Renal cortex interstitium (tissue), 11 donors: ENCODE measurements at regions not wholly inside any gene's neighbourhood (a gene's known extent, or its start where the extent isn't known, plus 50 kb on each side); places are given as distances from the start of the nearest gene placed in this dataset.

ENCODE experiments used
- DNase-seq, 11 donors: peaks; one replicate each; pipeline ENCODE4 v3.0.0-alpha.2; 2013; ENCODE audit warnings: low read depth in 9 of 11, low spot score in 4 of 11; ENCODE audit errors: extremely low read depth in 1 of 11

DNA sequence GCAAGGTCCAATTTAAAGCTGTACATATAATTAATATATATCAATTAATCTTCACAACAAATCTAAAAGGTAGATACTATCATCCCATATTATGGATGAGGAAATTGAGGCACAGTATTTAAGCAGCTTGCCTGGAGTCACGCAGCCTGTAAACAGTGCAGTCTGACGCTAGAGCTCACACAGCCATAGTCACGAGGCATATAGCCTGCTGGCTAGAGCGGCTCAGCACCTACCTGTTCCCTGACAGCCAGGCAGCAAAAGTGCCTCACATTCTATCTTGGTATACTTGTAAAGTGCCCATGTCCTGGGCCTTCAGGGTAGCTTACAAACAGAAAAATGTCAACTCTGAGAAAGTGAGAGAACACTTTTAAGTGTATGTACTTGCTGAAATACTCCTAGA, 222.6 kb upstream of the NEIL3 start:
- DNase-seq: no peak

DNA sequence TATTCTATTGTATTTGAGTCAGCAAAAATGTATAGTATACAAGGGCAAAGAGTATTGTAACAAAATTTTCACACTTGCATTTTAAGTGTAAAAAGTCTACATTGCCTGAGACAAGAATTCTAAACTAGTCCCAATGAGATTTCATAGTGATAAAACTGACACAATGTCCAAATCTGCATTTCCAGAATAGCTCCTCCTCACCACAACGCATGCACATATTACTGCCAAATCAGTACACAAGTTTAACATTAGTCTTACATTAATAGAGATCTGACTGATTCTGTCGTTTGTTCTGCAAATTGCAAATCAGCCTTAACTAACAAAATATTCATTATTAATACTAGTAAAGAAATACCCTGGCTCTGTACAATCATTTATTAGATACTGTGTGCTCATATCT, 222.2 kb upstream of the NEIL3 start:
- no peak for DNase-seq

DNA sequence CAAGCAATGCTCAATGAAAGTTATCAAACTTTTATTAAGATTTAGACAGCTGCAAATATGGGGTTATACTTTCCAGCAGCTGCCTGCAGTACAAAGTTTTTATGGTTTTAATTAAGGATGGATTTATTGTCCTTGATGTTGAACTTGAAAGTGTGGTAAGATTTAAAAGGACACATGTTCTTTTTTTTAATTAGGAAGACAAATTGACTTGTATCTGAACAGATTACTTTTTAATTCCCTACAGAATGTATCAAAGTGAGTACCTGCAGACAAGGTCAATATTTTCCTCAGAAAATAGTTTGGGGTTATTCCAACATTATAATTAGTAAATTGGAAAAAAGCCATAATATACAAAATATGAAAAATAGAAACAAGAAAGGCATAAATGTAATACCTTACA, 218.2 kb upstream of the NEIL3 start:
- no peak for DNase-seq

DNA sequence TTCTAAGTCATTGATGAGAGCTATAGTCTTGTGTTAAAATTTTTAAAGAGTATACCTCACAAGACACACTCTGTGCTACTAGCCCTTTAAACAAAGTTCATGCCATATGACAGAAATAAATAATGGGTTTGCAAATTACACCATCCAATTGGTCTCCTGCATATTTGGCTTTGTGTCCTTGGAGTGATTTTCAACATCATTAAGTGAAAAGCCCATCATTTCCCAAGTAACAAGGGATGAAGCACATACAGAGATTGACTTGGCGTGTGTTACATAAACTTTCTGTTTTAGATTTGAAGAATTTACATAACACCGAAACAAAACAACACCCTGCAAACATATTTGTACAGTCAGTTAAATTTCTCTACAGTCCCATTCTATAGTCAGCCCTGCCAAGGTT, 216.9 kb upstream of the NEIL3 start:
- DNase-seq: no peak

DNA sequence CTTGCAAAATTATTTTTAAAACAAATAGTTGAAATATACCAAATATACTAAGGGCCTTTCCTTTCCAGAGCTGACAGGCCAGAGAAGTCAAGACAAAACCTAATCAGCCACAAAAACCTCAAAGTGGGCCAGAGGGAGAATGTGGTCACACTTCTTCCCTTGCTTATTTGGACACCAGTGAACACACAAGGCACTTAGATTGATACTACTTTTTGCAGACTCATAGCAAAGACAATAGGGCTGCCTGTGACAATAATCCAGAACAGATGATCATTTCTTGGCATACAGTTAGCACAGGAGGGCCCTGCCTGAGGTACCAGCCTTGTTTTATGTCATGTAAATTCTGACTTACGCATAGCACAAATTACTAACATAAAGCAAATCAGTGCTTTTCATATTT, 215.7 kb upstream of the NEIL3 start:
- no peak for DNase-seq

DNA sequence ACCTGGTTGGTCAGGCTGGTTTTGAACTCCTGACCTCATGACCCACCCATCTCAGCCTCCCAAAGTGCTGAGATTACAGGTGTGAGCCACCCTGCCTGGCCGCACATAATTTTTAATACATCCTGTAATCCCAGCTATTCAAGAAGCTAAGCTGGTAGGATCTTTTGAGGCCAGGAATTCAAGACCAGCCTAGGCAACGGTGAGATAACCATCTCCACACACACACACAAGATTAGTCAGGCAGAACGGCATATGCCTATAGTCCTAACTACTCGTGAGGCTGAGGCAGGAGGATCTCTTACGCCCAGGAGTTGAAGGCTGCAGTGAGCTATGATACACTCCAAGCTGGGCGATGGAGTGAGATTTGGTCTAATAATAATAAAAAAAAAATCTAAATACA, 212.4 kb upstream of the NEIL3 start:
- DNase-seq: no peak

DNA sequence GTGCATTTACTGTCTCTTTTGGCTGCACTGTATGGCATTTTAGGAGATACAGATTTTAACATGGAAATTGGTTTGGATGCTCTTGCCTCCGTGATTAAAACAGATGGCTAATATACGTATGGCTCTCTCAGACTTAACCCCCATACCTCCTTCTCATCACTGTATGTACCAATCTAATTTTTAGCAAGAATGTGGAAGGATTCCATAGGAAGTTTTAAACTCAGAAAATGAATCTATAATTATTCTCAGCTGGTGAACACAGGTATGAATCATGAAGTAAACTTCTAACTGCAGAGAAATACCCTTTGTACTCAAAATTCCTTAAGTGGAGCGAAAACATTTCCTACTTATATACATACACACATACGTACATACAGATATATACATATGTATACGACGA, 210.5 kb upstream of the NEIL3 start:
- no peak for DNase-seq

DNA sequence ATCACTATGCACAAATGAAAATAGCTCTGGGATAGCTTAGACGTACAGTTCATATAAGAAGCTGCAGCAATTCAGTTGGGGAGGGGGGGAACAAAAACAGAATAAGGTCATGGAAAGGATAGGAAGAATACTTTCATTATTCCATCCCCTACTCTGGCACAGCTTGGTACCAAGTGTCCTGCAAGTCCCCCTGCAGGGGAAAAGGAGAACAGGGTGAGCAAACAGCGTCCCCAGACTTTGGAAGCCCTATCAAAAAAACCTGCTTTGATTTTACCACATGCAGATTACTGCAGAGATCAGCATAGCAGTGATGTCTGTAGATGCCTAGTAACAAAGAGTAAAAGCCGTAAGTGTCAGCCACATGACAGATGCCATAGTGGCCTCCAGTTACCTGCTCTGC, 209.4 kb upstream of the NEIL3 start:
- no peak for DNase-seq

DNA sequence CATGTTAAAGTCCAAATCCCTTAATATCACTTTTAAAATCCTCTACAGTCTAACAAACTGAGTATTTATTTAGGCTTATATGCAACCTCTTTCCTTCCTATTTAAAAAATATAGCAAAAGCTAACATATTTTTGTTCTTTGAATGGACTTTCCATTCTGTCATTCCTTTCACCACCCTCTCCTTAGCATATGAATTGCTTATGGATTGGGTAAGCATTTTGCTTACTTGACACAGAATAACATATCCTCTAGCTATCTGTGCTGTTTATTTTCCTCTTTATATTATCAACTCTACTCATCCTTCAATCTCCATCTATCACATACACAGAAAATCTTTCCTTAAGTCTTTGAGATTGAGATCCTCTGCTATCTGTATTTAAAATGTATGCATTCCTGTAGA, 206.1 kb upstream of the NEIL3 start:
- DNase-seq: no peak

DNA sequence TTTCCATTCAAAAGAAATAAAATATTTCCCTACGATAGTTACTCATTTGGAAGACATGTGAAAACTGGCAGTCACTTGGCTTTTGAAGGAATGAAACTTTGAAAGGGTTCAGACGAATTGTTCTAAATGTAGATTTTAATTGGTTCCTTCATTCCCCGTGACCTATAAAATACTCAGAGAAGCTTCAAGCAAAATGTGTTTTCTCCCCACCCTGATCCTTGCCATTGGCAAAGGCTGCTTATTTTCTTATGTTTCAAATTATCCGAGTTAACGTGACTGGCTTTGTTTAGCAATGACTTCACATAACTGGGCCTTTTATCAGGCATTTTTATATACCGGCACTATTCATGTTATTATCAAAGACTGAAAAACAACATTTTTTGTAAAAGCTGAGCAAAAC, 204.1 kb upstream of the NEIL3 start:
- DNase-seq: no peak

DNA sequence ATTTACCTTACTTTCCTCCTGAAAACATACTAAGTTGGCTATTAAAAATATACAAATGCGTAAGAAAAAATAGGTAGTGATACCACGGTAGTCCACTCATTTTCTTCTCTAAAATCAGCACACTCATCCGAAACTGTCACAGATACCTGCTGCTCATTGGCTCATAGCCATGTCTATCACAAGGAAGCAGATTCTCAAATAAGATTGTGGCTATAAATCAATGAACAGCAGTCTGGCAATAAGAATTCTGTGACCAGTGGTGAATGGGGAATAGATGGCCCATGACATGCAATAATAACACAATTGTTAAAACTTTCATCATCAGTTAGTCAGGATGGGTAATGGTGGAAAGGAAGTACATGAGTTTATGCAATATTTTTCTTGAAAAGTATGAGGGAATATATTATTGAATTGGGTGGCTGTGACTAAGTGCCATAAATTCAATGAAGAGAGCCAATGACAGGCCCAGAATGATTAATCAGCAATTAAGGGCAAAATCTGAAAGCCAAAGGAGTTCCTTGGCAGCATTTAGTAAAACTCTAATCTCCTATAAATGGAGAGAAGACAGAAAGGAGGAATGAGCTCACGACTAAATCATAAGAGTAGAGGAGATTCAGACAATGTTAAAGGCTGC, 202.3 kb upstream of the NEIL3 start:
- no peak for DNase-seq

DNA sequence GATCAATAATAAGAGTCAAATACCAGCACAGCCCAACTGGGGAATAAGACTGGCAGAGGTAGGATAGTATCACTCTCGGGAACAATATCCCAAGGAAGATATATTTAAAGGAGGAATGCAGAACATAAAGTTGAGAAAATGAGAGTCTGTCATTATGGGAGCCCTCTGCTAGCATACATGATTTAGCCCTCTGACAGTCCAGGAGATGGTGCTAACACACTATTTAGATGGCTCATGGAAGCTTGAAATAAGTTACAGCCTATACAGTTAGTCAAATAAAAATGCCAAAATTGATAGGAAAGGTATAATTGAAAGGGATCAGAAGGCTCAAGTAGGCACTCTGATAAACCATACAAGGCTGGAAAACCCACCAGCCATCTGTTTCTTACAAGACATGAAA, 201.0 kb upstream of the NEIL3 start:
- no peak for DNase-seq

DNA sequence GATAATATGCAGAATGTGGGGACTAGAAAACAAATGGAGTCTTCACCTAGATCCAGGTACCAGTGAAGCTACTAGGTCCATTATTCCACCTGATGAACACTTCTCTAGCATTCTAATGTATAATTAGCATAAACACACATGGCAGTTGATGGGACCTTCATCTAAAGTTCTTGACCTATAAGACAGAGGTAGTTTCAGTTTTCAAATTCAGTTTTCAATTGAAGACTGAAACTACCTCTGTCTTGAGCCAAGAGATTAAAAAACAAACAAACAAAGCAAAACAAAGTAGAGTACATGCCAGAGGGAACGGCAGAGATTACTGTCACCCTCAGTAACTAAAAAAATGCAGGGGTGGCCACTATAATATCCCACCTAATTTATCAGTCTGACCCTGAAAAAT, 199.9 kb upstream of the NEIL3 start:
- DNase-seq: no peak

DNA sequence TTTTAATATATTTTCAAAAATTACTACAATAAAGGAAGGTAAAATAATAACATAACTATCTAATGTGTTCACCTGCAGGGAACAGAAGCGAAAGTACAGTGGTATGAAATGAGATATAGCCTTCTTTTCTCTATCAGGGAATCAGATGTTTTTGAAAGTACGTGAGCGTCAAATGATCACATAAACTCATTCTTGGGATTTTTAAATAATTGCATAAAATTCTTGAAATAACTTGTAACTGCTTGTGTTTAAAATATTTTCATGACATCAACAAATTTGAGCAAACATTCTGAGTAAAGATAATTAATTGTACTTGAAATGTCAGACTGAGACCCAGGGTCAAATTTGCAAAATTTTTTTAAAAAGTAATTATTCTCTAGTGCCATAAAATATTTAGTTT, 193.5 kb upstream of the NEIL3 start:
- no peak for DNase-seq

DNA sequence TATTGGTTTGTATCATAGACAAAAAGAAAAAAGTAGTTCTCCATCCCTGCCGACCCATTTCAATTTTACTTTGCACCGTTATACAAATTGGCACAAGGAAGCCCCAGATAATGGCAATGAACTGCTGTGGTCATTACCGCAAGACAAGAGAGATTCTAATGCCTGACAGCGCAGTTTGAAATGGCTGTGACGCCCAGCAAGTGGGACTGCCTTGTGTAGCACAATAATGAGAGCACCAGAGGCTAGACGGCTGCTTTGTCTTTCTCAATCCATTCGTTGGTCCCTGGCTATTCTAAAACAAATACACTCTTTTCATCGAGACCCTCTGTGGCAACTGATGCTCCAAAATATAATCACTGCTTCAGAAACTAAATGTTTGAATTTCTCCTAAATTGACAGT, 192.4 kb upstream of the NEIL3 start:
- no peak for DNase-seq

DNA sequence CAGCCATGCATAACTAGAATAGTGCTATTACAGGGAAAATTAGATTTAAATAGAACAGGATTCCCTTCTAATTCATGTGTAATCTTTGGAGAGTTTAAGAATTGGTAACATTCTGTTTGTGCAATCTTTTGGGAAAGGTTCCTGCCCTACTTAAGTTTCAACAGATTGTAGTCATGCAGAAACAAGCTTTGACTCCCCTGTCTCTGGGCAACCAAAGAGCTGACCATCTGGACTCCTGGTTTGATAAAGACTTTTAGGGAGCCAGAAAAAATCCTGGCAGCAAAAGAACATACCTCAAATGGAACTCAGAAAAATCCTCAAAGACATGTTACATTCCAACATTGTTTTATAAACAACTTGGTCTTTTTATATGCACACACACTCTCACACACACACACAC, 191.1 kb upstream of the NEIL3 start:
- no peak for DNase-seq

DNA sequence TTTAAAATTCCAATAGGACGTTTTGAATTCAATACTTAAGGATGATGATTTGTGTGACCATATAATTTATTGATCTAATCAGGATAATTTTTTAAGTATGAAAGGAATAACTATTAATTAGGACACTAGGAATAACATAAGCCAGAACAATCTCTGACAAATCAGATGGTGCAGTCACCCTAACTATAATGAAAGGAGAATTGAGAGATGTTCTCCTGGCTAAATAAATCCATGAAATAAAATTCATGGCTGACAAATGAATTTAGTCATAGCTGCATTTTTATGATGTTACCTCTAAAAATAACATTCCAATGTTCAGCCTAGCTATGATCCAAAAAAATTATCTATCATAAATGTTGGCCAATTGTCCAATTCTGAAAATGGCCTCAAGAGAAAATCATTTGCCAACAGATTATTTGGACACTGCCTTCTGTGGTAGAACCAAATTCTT, 190.6 kb upstream of the NEIL3 start:
- no peak for DNase-seq

DNA sequence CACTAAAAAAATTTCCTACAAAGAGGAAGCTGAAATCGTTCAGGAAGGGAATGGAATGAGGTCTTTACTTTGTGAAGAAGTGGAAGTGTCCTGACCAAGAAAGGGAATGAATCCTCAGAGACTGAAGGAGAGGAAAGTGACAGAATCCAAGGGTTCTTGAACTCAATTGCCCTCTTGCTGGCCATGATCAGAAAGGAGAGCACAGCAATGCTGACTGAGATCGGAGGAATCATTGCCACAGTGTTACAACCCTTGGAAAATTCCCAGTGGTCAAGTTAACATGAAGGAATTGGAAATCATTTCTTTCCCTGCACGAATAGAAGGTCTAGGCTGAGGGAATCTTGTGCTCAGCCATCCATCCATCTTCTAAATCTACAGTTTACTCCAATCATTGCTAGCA, 190.0 kb upstream of the NEIL3 start:
- no peak for DNase-seq

DNA sequence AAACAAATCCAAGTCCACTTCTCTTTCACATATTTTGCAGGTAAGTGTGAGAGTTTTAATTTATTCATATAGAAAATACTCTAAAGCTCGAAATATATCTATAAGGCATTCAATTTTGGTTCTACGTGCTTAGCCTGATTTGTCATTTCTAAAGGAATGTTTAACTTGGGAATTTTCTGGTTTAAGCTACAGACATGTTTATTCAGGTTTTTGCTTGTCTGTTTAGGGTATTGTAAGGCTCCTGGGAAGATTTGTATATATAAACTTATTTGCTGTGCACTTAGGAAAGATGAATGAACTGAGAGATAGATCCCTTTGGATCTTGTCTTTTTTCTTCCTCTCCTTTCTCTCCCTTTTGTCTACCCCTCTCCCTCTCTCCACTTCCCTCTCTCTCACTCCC, 185.9 kb upstream of the NEIL3 start:
- no peak for DNase-seq

DNA sequence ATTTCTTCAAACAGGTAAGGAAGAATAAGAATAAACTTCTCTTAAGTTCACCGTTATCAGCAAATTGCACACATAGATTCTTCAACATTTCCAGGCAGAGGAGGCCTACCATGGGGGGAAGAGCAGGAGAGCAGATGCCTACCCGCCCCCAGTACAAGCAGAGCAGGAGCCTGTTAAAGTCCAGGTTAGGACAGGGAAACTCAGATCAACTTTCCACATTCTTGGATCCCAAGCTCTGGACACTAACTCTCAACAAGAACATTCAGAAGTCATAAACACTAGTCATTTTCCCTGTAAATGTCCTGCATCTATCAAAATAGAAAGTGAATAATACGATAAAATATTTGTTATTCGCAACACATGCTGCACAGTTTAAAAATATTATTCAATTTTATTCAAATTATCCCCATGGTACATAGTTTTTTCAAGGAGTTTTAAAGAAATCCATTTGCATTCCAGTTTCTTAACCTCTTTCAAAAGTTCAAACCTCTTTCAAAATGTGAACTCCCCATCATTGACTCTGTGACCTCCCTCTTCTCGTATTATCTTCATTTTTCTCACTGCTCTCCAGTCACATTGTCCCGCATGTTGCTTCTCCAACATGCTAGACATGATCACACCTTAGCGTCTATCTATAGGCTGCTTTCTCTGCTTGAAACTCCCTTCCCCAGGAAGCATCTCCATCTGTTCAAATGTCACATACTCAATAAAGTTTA, 185.2 kb upstream of the NEIL3 start:
- DNase-seq: no peak

DNA sequence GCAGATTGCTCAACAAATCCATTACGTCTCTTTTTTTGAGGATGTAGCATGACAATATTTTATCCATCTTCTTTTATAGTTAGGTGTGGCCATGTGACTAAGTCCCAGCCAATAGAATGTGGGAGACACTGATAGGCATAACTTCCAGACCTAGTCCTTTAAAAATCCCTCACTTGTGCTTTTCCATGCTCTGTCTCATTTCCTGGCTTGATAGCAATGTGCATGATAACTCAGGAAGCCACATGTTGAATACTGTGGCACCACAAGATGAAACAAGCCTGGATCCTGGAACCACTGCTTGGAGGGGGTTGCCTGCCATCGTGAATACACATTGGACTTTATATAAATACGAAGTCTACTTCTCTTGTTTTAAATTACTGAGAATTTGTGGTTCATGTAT, 184.0 kb upstream of the NEIL3 start:
- no peak for DNase-seq
